Calu3 (cell line): ENCODE measurements at regions not wholly inside any gene's neighbourhood (a gene's known extent, or its start where the extent isn't known, plus 50 kb on each side); places are given as distances from the start of the nearest gene placed in this dataset.

Experiments used
- BruUV-seq: library from RNA; stranded (reverse); fragments of 400-500 nt; replicated peaks from 2 replicates; lab custom pipeline; 2021; lab: Mats Ljungman, UMichigan
- CTCF ChIA-PET: fragments of 300-600 bp; sonication (Branson Sonifier 250); formaldehyde crosslinking; loops from one replicate; lab custom pipeline; 2022; ENCODE audit warnings: antibody characterized with exemption; lab: Charles Lee
- DNase-seq: peaks from one replicate; pipeline ENCODE4 v3.0.0; 2022
- H3K27ac Mint-ChIP-seq: one replicate; pipeline ENCODE4 v1.8.0; 2022; ENCODE audit warnings: mixed read lengths; ENCODE audit not compliant: unreplicated experiment
- H3K27me3 Mint-ChIP-seq: one replicate; pipeline ENCODE4 v1.8.0; 2022; ENCODE audit warnings: mixed read lengths; ENCODE audit not compliant: unreplicated experiment
- H3K36me3 Mint-ChIP-seq: one replicate; pipeline ENCODE4 v1.8.0; 2022; ENCODE audit warnings: mild to moderate bottlenecking, moderate library complexity, mixed read lengths; ENCODE audit not compliant: insufficient read depth, unreplicated experiment
- H3K4me1 Mint-ChIP-seq: one replicate; pipeline ENCODE4 v1.8.0; 2022; ENCODE audit warnings: mild to moderate bottlenecking, low read depth, mixed read lengths; ENCODE audit not compliant: unreplicated experiment
- H3K4me3 Mint-ChIP-seq: one replicate; pipeline ENCODE4 v1.8.0; 2022; ENCODE audit warnings: mild to moderate bottlenecking, low read depth, moderate library complexity, mixed read lengths; ENCODE audit not compliant: unreplicated experiment
- H3K9me3 Mint-ChIP-seq: one replicate; pipeline ENCODE4 v1.8.0; 2022; ENCODE audit warnings: low read depth, mixed read lengths; ENCODE audit not compliant: unreplicated experiment
- intact Hi-C: fragments of 100-400 bp; cut with micrococcal nuclease; formaldehyde crosslinking; loops from one replicate; pipeline ENCODE4 v1.10.0; 2022; ENCODE audit not compliant: unreplicated experiment
- TF ChIP-seq, protein P1 (sequence below): fragments of 200-600 bp; IDR thresholded peaks from one replicate; pipeline ENCODE4 v1.8.0; 2022; ENCODE audit warnings: antibody characterized with exemption; ENCODE audit not compliant: unreplicated experiment

DNA sequence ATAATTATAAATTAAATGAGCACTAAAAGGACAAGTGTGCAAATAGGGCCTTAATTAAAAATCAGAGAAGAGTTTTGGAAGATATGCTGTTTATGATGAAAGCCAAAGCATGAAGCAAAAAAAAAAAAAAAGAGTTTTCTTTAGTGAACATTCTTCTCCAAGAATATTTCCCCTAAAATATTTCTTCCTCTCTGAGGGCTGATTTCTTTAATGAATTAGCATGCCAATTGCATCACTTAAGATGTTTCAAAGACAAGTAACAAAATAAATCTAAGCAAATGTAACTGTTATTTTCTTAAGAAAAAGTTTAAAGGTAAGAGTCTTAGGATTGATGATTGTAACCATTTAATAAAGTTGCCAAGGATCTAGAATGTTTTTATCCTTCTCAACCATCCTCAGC is 81.6 kb upstream of the MPDZ start:
- Mint-ChIP-seq H3K9me3 (no peaks in the 10 kb centered on the region), H3K27ac (no peak overlapping the region), H3K36me3 (no peaks in the 10 kb centered on the region), H3K27me3 (peaks cover 12% of the 10 kb centered on the region), H3K4me3 (no peak overlapping the region), H3K4me1 (no peaks in the 10 kb centered on the region)
- TF ChIP-seq, protein P1, sequence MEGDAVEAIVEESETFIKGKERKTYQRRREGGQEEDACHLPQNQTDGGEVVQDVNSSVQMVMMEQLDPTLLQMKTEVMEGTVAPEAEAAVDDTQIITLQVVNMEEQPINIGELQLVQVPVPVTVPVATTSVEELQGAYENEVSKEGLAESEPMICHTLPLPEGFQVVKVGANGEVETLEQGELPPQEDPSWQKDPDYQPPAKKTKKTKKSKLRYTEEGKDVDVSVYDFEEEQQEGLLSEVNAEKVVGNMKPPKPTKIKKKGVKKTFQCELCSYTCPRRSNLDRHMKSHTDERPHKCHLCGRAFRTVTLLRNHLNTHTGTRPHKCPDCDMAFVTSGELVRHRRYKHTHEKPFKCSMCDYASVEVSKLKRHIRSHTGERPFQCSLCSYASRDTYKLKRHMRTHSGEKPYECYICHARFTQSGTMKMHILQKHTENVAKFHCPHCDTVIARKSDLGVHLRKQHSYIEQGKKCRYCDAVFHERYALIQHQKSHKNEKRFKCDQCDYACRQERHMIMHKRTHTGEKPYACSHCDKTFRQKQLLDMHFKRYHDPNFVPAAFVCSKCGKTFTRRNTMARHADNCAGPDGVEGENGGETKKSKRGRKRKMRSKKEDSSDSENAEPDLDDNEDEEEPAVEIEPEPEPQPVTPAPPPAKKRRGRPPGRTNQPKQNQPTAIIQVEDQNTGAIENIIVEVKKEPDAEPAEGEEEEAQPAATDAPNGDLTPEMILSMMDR = no peak
- DNase-seq = no peak
- CTCF ChIA-PET = interaction anchor here (0.6 kb wide), 1 partner anchor 70 kb away, joined by 3 read pairs; no protein-coding TSS in a partner anchor
- BruUV-seq = no TSS peak
- intact Hi-C loops = no loop called here

DNA sequence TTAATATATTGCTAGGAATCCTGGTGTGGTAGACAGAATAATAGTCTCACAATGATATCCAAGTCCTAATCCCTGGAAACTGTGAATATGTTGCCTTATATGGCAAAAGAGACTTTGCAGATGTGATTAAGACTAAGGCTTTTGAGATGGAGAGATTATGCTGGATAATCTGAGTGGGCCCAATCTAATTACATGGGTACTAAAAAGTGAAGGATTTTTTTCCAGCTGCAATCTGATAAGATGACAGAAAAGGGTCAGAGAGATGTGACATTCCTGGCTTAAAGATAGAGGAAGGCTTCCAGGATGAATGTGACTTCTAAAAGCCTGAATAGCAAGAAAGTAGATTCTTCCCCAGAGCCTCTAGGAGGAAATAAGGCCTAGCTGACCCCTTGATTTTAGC is 80.7 kb upstream of the MPDZ start:
- Mint-ChIP-seq H3K27ac (no peak overlapping the region), H3K4me1 (no peaks in the 10 kb centered on the region), H3K9me3 (no peaks in the 10 kb centered on the region), H3K36me3 (no peaks in the 10 kb centered on the region), H3K27me3 (peaks cover 3% of the 10 kb centered on the region), H3K4me3 (no peak overlapping the region)
- CTCF ChIA-PET = no interaction called here
- DNase-seq = no peak
- no TSS peak for BruUV-seq
- TF ChIP-seq, protein P1 = no peak
- intact Hi-C loops = no loop called here

DNA sequence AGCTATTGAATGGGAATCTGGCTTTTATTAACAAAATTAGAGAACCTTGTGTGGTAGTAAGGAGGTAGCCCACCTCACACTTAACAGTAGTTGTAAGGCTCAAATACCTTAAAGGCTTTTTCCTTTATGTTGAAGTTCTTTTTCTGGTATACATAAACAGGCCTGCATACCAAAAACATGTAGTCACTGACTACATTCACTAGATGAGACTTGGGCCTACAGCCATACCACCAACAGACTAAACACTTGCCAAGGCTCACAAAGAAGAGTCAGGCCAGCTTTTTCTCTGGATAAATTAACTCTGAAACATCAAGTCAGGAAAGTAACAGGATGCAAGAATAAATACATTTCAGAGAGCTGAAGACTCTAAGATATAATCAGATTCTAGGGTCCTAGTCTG is 78.6 kb upstream of the MPDZ start:
- Mint-ChIP-seq H3K27me3 (no peaks in the 10 kb centered on the region), H3K36me3 (no peaks in the 10 kb centered on the region), H3K9me3 (no peaks in the 10 kb centered on the region), H3K4me3 (no peak overlapping the region), H3K4me1 (no peaks in the 10 kb centered on the region), H3K27ac (no peak overlapping the region)
- DNase-seq = no peak
- no TSS peak for BruUV-seq
- TF ChIP-seq, protein P1 = no peak
- intact Hi-C loops = loop anchor here (10.0 kb wide), 1 partner anchor 1047 kb away; no protein-coding TSS in a partner anchor
- CTCF ChIA-PET = no interaction called here

DNA sequence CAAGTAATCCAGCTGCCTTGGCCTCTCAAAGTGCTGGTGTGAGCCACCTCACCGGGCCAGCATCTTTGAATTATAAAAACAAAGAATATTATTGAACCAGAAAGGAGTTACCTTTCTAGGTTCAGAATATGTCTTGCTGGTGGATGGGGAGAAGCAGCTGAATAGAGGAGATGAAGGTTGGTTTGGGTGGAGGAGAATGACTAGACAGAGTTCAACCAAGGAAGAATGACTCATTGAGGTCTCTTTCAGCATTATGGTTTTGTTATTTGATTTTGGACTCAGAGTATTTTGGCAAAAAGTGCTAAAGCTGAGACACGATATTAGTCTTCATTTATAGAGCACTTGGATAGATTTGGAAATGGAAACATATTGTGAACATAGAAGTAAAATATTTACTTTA is 75.2 kb upstream of the MPDZ start:
- Mint-ChIP-seq H3K9me3 (no peaks in the 10 kb centered on the region), H3K4me1 (no peaks in the 10 kb centered on the region), H3K4me3 (no peak overlapping the region), H3K27me3 (no peaks in the 10 kb centered on the region), H3K27ac (no peak overlapping the region), H3K36me3 (no peaks in the 10 kb centered on the region)
- no TSS peak for BruUV-seq
- intact Hi-C loops = loop anchor here (5.0 to 10.0 kb wide), 2 partner anchors 998 to 1050 kb away; no protein-coding TSS in a partner anchor
- no peak for DNase-seq
- TF ChIP-seq, protein P1 = no peak
- CTCF ChIA-PET = no interaction called here
